Naive thymus-derived CD8-positive, alpha-beta T cell (primary cell): ENCODE measurements at regions not wholly inside any gene's neighbourhood (a gene's known extent, or its start where the extent isn't known, plus 50 kb on each side); places are given as distances from the start of the nearest gene placed in this dataset.

Experiments
- ATAC-seq, 2 donors: fragments of 150-1000 bp; cut with Tn5 transposase in 1 of 2; sonication (Bioruptor Pico), chemical (Tn5 transposase) in 1 of 2; 1 replicate in 1 of 2; 2 replicates in 1 of 2; pipeline ENCODE4 v1.10.0; 2021; ENCODE audit warnings: mild to moderate bottlenecking in 2 of 2, moderate library complexity in 2 of 2
- POLR2A ChIA-PET: fragments of 350-600 bp; sonication (Branson Sonifier 250); formaldehyde crosslinking; loops from one replicate; lab custom pipeline; 2021; ENCODE audit warnings: antibody characterized with exemption; lab: Charles Lee
- DNase-seq, 10 donors: peaks; one replicate each; pipeline versions ENCODE4 v3.0.0 to v3.0.0-alpha.2; 2020 to 2022
- H3K27ac Mint-ChIP-seq, 10 donors: one replicate each; pipeline ENCODE4 v1.8.0; 2020 to 2022; ENCODE audit warnings: mild to moderate bottlenecking in 10 of 10, mixed read lengths in 10 of 10, moderate library complexity in 4 of 10, inconsistent platforms in 1 of 10
- H3K27me3 Mint-ChIP-seq, 5 donors: one replicate each; pipeline ENCODE4 v1.8.0; 2021 to 2022; ENCODE audit warnings: mixed read lengths in 5 of 5
- H3K36me3 Mint-ChIP-seq, 3 donors: one replicate each; pipeline ENCODE4 v1.8.0; 2020 to 2022; ENCODE audit warnings: mixed read lengths in 3 of 3, mild to moderate bottlenecking in 2 of 3, inconsistent platforms in 1 of 3
- H3K4me1 Mint-ChIP-seq, 4 donors: one replicate each; pipeline ENCODE4 v1.8.0; 2021 to 2022; ENCODE audit warnings: mixed read lengths in 4 of 4
- H3K4me3 Mint-ChIP-seq, 10 donors: one replicate each; pipeline ENCODE4 v1.8.0; 2020 to 2022; ENCODE audit warnings: mild to moderate bottlenecking in 10 of 10, mixed read lengths in 10 of 10, moderate library complexity in 6 of 10, inconsistent platforms in 1 of 10
- H3K9me3 Mint-ChIP-seq, 9 donors: one replicate each; pipeline ENCODE4 v1.8.0; 2020 to 2022; ENCODE audit warnings: mixed read lengths in 9 of 9, mild to moderate bottlenecking in 3 of 9, inconsistent platforms in 1 of 9, moderate library complexity in 1 of 9

GRCh38 chr10:123554656-123555055 is 111.5 kb upstream of the GPR26 start:
- POLR2A ChIA-PET: no interaction called here
- ATAC-seq (no peak), DNase-seq (no peak)
- peaks cover 6 to 45% (median 14%) of the 10 kb centered on the region in 5 donors for H3K27me3 Mint-ChIP-seq
- no peaks in the 10 kb centered on the region for H3K36me3 Mint-ChIP-seq
- peaks cover 0 to 5% (median 2%) of the 10 kb centered on the region in 4 donors for H3K4me1 Mint-ChIP-seq
- H3K27ac Mint-ChIP-seq: no peak overlapping the region
- no peak overlapping the region for H3K4me3 Mint-ChIP-seq
- no peaks in the 10 kb centered on the region for H3K9me3 Mint-ChIP-seq

DNA sequence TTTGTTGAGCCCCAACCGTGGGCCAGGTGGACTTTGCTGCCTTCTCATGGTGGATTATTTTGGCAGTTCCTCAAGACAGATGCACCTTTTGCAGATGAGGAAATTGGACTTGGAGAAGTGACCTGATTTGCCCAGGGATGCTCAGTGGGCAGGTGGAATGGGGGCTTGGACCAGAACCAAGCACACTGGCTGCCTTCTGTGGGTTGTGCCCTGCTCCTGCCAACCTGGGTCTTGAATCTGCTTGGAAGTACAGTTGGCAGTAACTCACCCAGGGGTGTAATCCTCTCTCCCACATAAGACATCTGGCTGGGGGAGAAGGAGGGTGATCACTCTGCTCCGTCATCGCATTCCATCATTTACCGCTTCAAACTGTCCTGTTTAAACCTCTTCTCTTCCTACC is 110.5 kb upstream of the GPR26 start:
- no peaks in the 10 kb centered on the region for H3K9me3 Mint-ChIP-seq
- POLR2A ChIA-PET: no interaction called here
- no peak overlapping the region for H3K27ac Mint-ChIP-seq

GRCh38 chr10:123556049-123556448 is 110.1 kb upstream of the GPR26 start:
- Mint-ChIP-seq H3K36me3 (no peaks in the 10 kb centered on the region), H3K4me3 (no peak overlapping the region), H3K9me3 (no peaks in the 10 kb centered on the region), H3K27me3 (peaks cover 7 to 54% (median 22%) of the 10 kb centered on the region in 5 donors), H3K27ac (no peak overlapping the region), H3K4me1 (peaks cover 0 to 5% (median 2%) of the 10 kb centered on the region in 4 donors)
- no peak for ATAC-seq
- POLR2A ChIA-PET: no interaction called here
- no peak for DNase-seq

More for the DNA sequence above, 110.5 kb upstream of the GPR26 start:
- no peaks in the 10 kb centered on the region for H3K36me3 Mint-ChIP-seq
- ATAC-seq (no peak), DNase-seq (no peak)
- H3K27me3 Mint-ChIP-seq: peaks cover 7 to 54% (median 22%) of the 10 kb centered on the region in 5 donors
- peaks cover 0 to 5% (median 2%) of the 10 kb centered on the region in 4 donors for H3K4me1 Mint-ChIP-seq
- H3K4me3 Mint-ChIP-seq: no peak overlapping the region

DNA sequence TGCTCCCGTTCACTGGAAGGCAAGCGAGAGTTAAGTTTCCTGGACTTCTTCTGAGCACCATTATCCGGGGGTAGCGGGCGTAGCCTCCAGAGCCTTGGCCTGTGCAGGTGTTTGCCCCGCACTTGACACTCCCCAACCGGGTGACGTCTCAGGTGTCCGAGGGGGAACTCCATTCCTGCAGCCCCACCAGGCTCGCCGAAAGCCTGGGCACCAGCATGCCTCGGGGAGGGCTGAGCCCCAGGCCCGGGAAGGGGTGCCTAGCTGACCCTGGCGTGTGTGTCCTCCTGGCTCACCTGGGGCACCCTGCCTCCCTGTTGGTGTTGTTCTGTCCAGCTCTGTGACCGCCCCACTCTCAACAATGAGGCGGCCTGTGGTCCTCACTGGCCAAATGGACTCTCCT is 109.4 kb upstream of the GPR26 start:
- Mint-ChIP-seq H3K27me3 (peaks cover 3 to 52% (median 18%) of the 10 kb centered on the region in 5 donors), H3K36me3 (no peaks in the 10 kb centered on the region), H3K4me3 (no peak overlapping the region), H3K9me3 (no peaks in the 10 kb centered on the region), H3K27ac (no peak overlapping the region), H3K4me1 (peaks cover 0 to 5% (median 2%) of the 10 kb centered on the region in 4 donors)
- POLR2A ChIA-PET: no interaction called here
- DNase-seq (no peak), ATAC-seq (no peak)

DNA sequence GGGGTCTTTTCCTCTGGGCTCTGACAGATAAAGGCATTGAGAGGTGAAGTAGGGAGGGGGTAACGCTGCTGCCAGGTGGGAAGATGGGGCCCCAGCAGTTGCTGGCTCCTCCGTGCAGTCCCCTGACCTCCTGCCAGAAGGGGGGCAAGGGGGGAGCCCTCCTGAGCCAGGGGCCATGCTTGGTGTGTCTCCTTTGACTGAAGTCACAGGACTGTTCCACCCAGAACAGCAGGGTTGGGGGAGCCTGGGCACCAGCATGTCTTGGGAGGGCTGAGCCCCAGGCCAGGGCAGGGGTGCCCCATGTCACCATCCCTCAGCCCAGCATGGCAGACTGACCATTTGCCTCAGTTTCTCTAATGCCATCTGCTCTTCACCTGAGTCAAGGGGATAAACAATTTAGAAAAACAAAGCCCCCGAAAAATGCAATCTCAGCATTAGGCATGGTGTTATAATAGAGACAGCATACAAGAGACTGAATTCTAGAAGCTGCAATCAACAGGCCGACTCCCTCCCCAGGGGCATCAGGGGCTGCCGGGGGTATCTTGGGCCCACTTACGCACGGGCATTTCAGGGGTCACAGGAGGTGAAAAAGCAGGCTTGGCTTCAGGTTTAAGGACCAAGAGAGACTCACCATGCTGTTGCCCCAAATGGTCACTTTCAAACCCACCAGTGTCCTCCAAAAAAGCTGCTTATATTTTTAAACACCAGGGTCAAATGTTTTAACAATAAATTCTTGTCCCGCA is 108.6 kb upstream of the GPR26 start:
- Mint-ChIP-seq H3K4me1 (peaks cover 0 to 5% (median 2%) of the 10 kb centered on the region in 4 donors), H3K27me3 (peaks cover 3 to 50% (median 19%) of the 10 kb centered on the region in 5 donors), H3K27ac (no peak overlapping the region), H3K9me3 (no peaks in the 10 kb centered on the region), H3K36me3 (no peaks in the 10 kb centered on the region), H3K4me3 (no peak overlapping the region)
- no peak for DNase-seq
- ATAC-seq: no peak
- POLR2A ChIA-PET: no interaction called here

DNA sequence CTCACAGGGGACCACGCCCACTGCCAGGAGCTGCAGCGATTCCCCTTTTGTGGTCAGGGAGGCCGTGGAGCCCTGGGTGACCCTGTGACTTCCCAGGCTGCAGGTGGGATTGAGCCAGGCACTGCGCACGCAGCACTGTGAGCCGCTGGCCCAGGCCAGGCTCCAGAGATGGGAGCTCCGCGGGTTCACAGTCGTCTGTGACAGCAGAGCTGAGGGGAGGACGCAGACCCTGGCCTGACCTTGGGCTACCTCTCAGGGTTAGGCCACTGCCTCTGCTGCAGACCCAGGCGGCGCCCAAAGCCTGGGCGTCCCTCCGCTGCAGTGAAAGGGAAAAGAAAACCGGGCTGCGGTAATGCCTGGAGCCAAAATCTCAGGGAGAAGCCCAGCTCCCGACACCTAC is 107.5 kb upstream of the GPR26 start:
- Mint-ChIP-seq H3K27ac (no peak overlapping the region), H3K4me1 (peaks cover 0 to 5% (median 2%) of the 10 kb centered on the region in 4 donors), H3K27me3 (peaks cover 3 to 39% (median 20%) of the 10 kb centered on the region in 5 donors), H3K36me3 (no peaks in the 10 kb centered on the region), H3K9me3 (no peaks in the 10 kb centered on the region), H3K4me3 (no peak overlapping the region)
- DNase-seq (no peak), ATAC-seq (no peak)
- POLR2A ChIA-PET: no interaction called here

GRCh38 chr10:123559066-123559822 is 106.9 kb upstream of the GPR26 start:
- DNase-seq (peak; percentile 31 to 75 (median 58)), ATAC-seq (peak; percentile 49 to 59)
- H3K27me3 Mint-ChIP-seq: peaks cover 3 to 35% (median 18%) of the 10 kb centered on the region in 5 donors
- H3K36me3 Mint-ChIP-seq: no peaks in the 10 kb centered on the region
- no peak overlapping the region for H3K4me3 Mint-ChIP-seq
- H3K27ac Mint-ChIP-seq: no peak overlapping the region
- peaks cover 0 to 5% (median 2%) of the 10 kb centered on the region in 4 donors for H3K4me1 Mint-ChIP-seq
- POLR2A ChIA-PET: no interaction called here
- no peaks in the 10 kb centered on the region for H3K9me3 Mint-ChIP-seq

GRCh38 chr10:123559823-123560092 is 106.4 kb upstream of the GPR26 start:
- ATAC-seq: no peak
- Mint-ChIP-seq H3K9me3 (no peaks in the 10 kb centered on the region), H3K4me3 (no peak overlapping the region), H3K27ac (no peak overlapping the region), H3K27me3 (peaks cover 3 to 35% (median 18%) of the 10 kb centered on the region in 5 donors), H3K4me1 (peaks cover 0 to 5% (median 2%) of the 10 kb centered on the region in 4 donors), H3K36me3 (no peaks in the 10 kb centered on the region)
- no peak for DNase-seq
- POLR2A ChIA-PET: no interaction called here

- H3K27me3 Mint-ChIP-seq: peaks cover 3 to 34% (median 18%) of the 10 kb centered on the region in 5 donors
- no peak overlapping the region for H3K4me3 Mint-ChIP-seq
- POLR2A ChIA-PET: no interaction called here
- no peak for ATAC-seq
- no peak for DNase-seq
- no peak overlapping the region for H3K27ac Mint-ChIP-seq
- H3K9me3 Mint-ChIP-seq: no peaks in the 10 kb centered on the region
- H3K4me1 Mint-ChIP-seq: peaks cover 0 to 5% (median 2%) of the 10 kb centered on the region in 4 donors
- H3K36me3 Mint-ChIP-seq: no peaks in the 10 kb centered on the region
These were observed 105.6 kb upstream of the GPR26 start for GRCh38 chr10:123560301-123561140.

DNA sequence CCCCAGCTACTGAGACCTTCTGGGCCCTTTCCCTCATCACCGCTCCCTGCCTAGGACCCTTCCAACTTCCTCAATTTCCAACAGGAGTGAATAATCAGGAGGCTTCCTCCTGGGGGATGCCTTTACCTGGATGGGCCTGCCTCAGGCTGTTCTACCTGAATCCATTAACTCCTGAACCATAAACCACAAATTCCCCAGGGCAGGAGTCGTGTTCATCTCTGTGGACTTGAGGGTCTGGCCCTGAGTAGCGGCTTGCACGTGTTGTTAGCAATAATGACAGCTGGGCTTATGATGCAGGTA is 105.1 kb upstream of the GPR26 start:
- no peak overlapping the region for H3K4me3 Mint-ChIP-seq
- H3K27me3 Mint-ChIP-seq: peaks cover 3 to 28% (median 18%) of the 10 kb centered on the region in 5 donors
- peaks cover 0 to 5% (median 2%) of the 10 kb centered on the region in 4 donors for H3K4me1 Mint-ChIP-seq
- H3K27ac Mint-ChIP-seq: no peak overlapping the region
- DNase-seq (no peak), ATAC-seq (no peak)
- no peaks in the 10 kb centered on the region for H3K9me3 Mint-ChIP-seq
- POLR2A ChIA-PET: no interaction called here
- H3K36me3 Mint-ChIP-seq: no peaks in the 10 kb centered on the region

DNA sequence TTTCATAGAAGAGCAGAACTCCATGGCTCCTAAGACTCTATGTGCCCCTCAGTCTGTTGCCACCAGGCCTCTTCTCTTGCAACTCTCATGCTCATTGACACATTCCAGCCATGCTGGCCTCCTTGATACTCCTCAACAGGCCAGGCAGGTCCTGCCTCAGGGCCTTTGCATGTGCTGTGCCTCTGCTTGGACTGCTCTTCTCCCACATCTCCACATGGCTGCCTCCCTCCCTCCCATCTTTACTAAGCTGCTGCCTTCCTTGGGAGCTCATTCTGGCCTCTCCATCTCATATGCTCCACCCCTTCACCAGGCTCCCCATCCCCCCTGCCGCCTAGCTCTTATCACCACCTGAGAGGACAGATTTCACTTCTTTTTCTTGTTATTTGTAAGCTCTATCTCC is 103.8 kb upstream of the GPR26 start:
- POLR2A ChIA-PET: no interaction called here
- no peak overlapping the region for H3K27ac Mint-ChIP-seq
- peaks cover 0 to 5% (median 2%) of the 10 kb centered on the region in 4 donors for H3K4me1 Mint-ChIP-seq
- peaks cover 6 to 35% (median 18%) of the 10 kb centered on the region in 5 donors for H3K27me3 Mint-ChIP-seq
- DNase-seq (no peak), ATAC-seq (no peak)
- H3K36me3 Mint-ChIP-seq: no peaks in the 10 kb centered on the region
- no peaks in the 10 kb centered on the region for H3K9me3 Mint-ChIP-seq
- H3K4me3 Mint-ChIP-seq: no peak overlapping the region

DNA sequence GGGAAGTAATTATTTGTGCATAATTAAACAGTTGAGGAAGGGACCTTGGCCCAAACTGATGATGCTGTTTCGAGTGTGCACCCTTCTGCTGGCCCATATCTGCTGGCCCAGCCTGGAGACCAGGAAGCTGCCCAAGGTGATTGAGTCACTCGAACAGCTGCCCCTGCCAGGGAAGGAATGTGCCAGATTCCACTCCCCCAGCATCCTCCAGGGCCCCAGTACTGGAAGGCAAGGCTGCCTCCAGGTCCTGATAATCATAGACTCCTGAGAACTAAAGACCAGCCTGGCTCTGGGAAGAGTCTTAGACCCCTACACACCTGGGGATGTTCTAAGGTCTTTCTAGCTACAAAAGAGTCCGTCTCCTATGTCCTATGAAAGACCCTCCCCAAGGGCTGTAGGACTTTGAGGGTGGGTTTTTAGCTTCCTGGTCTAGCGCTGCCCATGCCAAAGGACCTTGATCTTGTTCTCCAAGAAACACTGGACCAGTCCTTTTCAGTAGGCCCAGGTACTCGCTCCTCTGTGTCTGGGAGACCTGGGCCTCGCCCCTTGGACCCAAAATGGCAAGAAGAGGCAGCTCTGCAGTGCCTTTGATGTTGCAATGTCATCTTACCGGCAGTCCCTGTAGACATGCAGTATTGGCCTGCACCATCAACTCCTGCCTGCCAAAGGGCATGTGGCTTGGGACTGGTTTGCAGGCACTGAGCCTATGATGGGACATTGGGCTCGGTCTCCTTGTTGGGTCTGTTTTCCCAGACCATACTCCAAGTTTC is 103.2 kb upstream of the GPR26 start:
- H3K9me3 Mint-ChIP-seq: no peaks in the 10 kb centered on the region
- no peaks in the 10 kb centered on the region for H3K36me3 Mint-ChIP-seq
- DNase-seq (no peak), ATAC-seq (no peak)
- H3K4me3 Mint-ChIP-seq: no peak overlapping the region
- H3K27ac Mint-ChIP-seq: no peak overlapping the region
- H3K4me1 Mint-ChIP-seq: peaks cover 0 to 5% (median 2%) of the 10 kb centered on the region in 4 donors
- H3K27me3 Mint-ChIP-seq: peaks cover 6 to 36% (median 23%) of the 10 kb centered on the region in 5 donors
- POLR2A ChIA-PET: no interaction called here
